ENCODE measurements at regions not wholly inside any gene's neighbourhood (a gene's known extent, or its start where the extent isn't known, plus 50 kb on each side); places are given as distances from the start of the nearest gene placed in this dataset.

DNA sequence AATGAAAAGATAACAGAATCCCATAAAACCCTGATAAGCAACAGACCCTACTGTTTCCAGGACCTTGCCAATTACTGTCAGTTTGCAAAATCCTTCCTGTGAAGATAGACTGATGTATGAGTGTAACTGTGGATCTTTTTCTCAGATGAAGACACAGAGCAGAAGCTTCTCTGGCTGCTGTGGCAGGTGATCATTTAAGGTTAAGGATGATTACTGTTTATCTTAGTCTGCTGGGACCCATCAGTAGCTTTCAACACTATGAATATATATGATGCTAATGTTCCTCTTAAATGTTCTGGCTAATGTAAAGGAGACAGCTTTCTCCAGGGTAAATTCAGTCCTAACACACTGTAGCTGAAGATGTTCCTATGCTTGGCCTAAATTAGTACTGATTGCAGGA is 56.0 kb upstream of the CTTNBP2 start:
- DNase-seq (ENCODE audit: low read depth) = no peak

- DNase-seq (ENCODE audit: low read depth) = no peak
Measured at GRCh38 chr7:117931314-117931713, 58.1 kb upstream of the CTTNBP2 start.

- DNase-seq (ENCODE audit: low read depth) = no peak
Measured at GRCh38 chr7:117937049-117937752, 64.0 kb upstream of the CTTNBP2 start.

DNA sequence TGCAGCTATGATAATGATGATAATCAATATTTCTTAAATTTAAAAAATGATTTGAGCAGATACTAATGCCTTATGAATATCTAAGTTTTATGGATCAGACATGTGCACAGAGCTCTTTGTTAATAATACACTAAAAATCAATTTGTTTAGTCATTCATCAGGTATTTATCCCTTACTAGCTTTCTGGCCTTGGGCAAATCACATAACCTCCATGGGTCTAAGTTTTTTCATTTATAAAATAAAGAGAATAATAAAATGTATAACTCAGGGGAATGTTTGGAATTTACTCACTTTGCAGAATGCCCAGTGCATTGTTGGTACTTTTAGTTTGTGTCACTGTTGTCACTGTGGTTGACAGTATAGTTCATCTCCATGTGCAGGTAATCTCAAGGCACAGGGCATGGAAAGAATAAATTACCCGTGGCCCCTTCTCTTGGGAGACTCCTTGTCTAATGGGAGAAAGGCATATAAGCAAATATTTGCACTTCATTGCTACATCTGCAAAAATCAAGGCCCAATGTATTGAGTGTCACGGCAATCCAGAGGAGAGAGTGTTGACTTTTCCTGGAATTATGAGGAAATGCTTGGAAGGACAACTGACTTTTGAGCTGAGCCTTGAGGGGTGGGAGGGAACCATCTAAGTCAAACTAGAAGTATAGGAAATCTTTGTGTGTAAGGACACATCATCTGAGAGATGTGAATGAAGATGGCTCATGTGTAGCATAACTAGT is 64.7 kb upstream of the CTTNBP2 start:
- no peak for DNase-seq (ENCODE audit: low read depth)

- peak; percentile 23 for DNase-seq (ENCODE audit: low read depth)
Measured at GRCh38 chr7:117941138-117941810, 68.0 kb upstream of the CTTNBP2 start.

DNA sequence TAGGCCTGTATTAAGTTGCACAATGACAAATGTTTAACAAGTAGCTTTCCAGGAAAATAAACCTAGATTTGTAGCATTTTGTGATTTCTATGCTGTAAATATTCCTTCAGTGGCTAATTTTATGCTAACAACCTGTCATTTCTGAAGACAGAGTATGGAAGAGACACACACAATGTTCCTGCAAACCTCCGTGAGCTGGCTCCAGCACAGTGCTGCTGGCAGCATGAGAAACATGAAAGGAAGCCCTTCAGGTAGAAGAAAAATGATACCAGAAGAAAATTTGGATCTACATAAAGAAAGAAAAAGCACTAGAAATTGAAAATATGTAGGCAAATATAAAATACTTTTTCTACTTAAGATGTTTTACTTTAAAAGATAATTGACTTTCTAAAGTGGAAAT is 69.5 kb upstream of the CTTNBP2 start:
- DNase-seq (ENCODE audit: low read depth) = no peak

DNA sequence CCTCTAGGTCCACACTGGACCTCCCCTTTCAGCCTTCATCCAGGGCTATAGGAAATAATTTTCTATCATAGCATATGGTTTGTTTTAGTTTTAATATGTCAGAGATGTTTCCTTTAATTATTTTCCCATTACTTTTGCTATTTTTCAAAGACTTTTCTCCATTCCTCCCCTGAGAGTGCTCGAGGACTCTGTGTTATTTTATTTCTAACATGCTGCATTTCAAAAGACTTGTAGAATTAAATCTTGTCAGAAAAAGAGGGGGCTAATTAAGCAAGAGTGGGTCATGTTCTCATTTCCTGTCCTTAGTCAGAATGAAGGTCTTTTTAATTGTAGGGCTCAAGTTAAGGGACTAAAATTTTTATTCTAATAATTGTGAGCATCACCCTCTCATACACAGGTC is 71.6 kb upstream of the CTTNBP2 start:
- DNase-seq (ENCODE audit: low read depth) = no peak

DNA sequence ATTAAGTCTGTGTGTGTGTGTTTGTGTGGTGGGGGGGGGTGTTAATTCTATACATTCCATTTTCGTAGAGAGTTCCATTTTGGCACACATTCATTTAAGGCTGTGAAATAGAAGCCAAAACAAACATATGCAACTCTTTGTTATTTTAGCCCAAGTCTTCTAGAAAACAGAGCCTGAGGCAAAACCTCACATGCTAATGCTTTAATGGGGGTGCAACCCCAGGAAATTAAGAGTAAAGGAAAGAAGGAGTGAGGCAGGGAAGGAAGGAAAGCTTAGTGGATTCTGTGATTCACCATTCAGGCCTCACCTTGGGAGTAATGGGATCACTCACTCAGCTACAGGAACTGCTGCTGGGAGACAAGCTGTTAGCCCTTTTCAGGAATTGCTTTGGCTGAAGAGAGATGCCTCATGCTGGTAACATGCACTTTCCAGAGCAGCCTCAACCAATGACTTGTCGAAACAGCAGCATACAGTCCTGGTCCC is 73.0 kb upstream of the CTTNBP2 start:
- no peak for DNase-seq (ENCODE audit: low read depth)

- no peak for DNase-seq (ENCODE audit: low read depth)
Measured at GRCh38 chr7:117949232-117949631, 76.0 kb upstream of the CTTNBP2 start.

- no peak for DNase-seq (ENCODE audit: low read depth)
Measured at GRCh38 chr7:117950601-117951260, 77.5 kb upstream of the CTTNBP2 start.

DNA sequence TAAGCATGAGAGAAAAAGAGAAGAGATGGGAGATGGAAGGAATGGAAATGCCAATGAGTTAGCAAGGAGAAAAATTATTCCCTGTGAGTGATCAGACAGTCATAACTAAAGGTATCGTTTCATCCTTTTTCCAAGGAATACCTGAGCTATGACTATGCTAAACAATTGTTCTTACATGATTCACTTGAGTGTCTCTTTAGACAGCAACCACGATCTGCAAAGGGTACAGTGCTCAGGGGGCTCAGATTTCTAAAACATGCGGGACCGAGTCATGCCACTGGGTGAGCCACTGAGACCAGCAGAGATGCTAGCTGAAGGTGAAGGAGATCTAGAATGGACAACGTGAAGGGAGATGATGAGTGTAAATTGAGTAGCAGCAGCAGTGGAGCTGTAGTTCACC is 78.0 kb upstream of the CTTNBP2 start:
- DNase-seq (ENCODE audit: low read depth) = no peak

- DNase-seq (ENCODE audit: low read depth) = no peak
Measured at GRCh38 chr7:117951691-117952280, 78.5 kb upstream of the CTTNBP2 start.

GRCh38 chr7:117955046-117955445 is 81.8 kb upstream of the CTTNBP2 start:
- DNase-seq (ENCODE audit: low read depth) = no peak

DNA sequence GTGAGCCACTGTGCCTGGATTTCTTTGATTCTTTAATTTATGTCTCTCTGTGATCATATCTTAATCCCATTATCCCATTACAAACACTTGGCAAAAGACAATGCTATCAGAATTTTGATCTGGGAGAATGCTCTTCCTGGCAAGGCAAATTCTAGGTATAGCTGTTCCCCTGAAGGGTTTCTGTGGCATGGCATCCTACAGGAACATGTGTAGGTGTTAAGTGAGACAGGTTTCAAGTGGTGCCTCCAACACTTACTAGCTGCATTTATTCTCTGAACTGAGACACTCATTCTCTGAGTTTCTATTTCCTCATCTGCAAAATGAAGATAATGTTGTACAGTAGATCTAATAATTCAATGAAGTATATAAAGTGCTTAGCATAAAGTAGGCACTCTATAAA is 87.1 kb upstream of the CTTNBP2 start:
- no peak for DNase-seq (ENCODE audit: low read depth)

DNA sequence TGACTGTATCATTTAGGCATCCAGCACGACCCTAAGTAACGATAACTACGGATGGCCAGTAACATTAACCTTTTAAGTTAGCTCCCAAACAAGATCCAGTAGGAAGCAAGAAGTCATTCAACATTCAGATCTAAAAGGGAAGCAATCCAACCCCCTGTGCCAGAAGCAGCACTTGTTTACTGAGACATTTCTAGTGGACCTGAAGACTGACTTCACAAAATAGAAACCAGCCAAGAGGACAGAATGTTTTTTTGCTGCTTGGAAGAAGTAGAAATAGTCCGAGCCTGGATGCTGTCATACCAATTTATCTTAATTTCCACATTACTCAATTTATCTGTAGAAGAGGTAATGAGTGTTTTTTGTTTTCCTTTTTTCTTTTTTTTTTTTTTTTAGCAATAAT is 88.0 kb upstream of the CTTNBP2 start:
- no peak for DNase-seq (ENCODE audit: low read depth)

GRCh38 chr7:117962366-117962994 is 89.2 kb upstream of the CTTNBP2 start:
- no peak for DNase-seq (ENCODE audit: low read depth)

GRCh38 chr7:117963264-117964197 is 90.3 kb upstream of the CTTNBP2 start:
- DNase-seq (ENCODE audit: low read depth) = no peak

GRCh38 chr7:117970801-117971200 is 97.6 kb upstream of the CTTNBP2 start:
- DNase-seq (ENCODE audit: low read depth) = no peak

GRCh38 chr7:117971556-117972244 is 98.5 kb upstream of the CTTNBP2 start:
- DNase-seq (ENCODE audit: low read depth) = no peak

All from myocyte (in vitro differentiated cells).